T47D (cell line): ENCODE measurements at regions not wholly inside any gene's neighbourhood (a gene's known extent, or its start where the extent isn't known, plus 50 kb on each side); places are given as distances from the start of the nearest gene placed in this dataset.
"Not testable (repeated sequence)": the region's sequence is repeated elsewhere in the genome, so short reads cannot be mapped to it uniquely, and the experiment has no call there.

ENCODE experiments used
- DNase-seq, 2 experiments: peaks; one replicate each; pipeline versions ENCODE4 v3.0.0 to v3.0.0-alpha.2; 2011 to 2012; ENCODE audit warnings: low read depth in 1 of 2, low spot score in 1 of 2
- JUND ChIP-seq: IDR thresholded peaks from 2 replicates; pipeline ENCODE4 v1.6.1; 2012; ENCODE audit warnings: low read depth
- in situ Hi-C: cut with HindIII; loops from 2 replicates; pipeline ENCODE4 v1.10.0; 2016; ENCODE audit warnings: low sequenced_read_pairs, low pct_unique_long_range_greater_than_20kb

DNA sequence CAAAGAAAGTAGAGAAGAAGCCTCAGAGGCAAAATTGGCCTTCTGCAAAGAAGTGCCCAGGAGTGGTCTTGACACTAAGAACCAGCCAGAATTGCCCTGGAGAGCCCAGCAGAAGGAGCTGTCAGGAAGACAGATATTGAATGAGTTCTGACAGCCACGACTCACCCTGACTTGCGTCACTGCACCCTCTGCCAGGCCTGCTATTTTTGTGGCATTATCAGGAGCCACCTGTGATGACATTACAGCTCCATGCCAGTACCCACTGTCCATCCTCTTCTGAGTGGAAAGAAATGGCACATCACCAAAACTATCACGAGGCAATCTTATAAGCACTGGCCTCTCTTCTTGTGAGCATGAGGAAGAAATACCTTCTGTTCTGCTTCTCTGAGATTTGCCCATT, 67.7 kb downstream of the SMIM20 start:
- no peak for TF ChIP-seq JUND
- in situ Hi-C loops = no loop called here

DNA sequence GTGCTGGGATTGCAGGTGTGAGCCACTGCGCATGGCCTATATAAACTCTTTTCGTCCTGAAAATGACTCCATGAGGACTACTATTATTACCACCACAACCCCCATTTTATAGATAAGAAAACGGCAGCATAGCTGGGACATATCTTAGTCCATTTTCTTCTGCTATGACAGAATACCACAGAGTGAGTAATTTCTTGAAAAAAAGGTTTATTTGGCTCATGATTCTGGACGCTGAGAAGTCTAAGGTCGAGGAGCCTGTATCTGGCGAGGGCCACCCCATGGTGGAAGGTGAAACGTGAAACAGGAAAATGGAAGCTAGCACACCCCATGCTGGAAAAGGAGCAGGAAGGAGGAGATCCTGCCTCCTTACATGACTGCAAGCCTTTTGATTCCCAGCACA, 68.9 kb downstream of the SMIM20 start:
- in situ Hi-C loops = no loop called here
- no peak for TF ChIP-seq JUND
- no peak for DNase-seq

More for the DNA sequence above, 67.7 kb downstream of the SMIM20 start:
- no peak for DNase-seq

DNA sequence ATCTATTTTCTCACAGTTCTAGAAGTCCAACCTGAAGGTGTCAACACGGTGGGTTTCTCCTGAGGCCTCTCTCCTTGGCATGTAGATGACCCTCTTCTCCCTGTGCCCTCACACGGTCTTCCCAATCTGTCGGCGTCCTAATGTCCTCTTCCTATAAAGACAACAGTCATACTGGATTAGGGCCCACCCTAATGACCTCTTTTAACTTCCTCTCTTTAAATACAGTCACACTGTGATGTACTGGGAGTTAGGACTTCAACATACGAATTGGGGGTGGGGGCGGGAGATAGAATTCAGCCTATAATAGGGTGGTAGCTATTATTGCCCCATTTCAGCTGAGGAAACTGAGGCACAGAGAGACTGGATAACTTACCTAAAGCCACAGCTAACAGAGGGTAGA, 70.2 kb downstream of the SMIM20 start:
- DNase-seq = no peak
- in situ Hi-C loops = no loop called here
- no peak for TF ChIP-seq JUND

DNA sequence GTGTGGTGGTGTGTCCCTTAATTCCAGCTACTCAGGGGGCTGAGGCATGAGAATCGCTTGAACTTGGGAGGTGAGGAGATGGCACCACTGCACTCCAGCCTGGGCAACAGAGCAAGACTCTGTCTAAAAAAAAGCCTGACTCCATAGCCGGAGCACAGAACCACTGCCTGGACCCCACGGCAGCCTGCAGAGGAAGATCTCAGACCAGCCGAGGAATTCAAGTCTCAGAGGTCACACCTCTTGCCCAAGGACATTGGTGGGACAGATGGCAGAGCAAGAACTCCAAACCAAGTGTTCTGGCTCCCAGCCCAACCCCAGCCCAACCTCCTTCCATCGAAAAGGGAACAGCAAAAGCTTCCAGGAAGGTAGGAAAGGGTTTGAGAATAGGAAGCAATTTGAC, 70.8 kb downstream of the SMIM20 start:
- no peak for DNase-seq
- in situ Hi-C loops = no loop called here
- no peak for TF ChIP-seq JUND

DNA sequence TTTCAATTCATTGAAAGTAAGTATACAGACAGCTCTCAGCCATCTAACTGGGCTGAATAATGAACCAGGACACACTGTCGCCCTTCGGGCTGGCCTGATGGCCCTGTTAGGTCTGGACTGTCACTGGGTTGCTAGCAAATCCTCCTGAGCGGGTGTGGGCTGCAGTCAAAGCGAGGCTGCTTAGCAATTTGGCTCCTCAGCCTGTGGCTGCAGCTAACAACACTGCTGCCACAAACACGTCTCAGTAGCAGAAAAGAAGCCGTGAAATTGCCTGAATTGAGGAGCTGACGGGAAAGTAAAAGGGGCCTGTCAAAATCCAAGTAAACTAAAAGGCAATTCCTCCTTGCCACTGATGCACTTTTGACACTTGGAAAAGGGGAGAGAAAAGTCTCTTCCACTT, 72.8 kb downstream of the SMIM20 start:
- TF ChIP-seq JUND = no peak
- DNase-seq = no peak
- in situ Hi-C loops = no loop called here

DNA sequence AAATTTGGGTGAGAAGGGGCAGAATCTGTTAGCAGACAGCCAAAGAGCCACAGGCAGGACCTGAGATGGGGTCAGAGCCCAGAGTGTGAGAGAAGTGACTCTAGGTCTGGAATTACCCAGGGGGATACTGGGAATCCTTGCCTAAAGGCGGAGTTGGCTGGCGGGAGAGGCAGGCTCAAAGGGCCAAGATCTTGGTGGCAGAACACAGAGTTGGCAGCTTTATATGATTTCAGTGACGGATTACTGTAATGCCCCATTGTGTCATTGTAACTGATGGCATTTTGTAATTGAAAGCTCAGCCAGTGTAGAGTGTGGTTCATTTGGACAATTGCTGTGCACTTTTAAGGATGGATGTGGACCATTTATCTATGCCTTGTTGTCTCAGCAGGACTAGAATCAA, 77.3 kb downstream of the SMIM20 start:
- in situ Hi-C loops = no loop called here
- TF ChIP-seq JUND = no peak
- DNase-seq = no peak

DNA sequence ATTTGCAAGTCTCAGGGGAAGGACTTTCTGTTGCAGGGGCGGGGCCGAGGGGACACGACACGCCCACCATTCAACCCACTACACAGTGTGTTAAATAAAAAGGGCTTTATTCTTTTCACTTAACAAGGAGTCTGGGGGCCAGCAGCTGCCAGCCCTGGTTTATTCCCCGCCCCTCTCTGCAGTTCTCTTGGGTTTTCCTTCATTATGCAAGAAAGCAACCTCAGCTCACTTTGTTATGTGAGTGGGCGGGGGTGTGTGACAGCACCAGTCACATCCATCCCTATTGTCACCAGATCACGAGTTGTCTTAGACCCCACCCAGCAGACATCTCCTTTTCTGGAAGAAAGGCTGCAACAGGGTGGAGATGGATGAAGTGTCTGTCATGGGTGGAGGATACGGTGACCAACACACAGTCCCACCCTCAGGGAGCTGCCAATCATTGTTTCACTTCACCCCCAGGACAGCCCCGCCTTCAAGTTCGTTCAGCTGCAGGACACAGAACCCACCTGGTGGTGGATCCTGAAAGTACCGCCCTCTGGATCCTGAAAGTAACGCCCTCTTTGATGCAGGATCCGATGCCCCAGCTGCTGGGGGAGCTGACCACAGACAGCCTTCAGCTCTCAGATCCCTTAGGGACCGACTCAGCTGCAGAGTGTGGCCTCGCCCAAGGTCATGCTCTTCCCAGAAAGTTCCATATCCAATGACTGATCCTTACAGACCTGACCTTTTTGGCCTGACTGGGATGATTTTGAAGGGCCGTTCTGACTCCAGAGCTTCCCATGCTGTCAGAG, 79.6 kb downstream of the SMIM20 start:
- no peak for TF ChIP-seq JUND
- peak in 1 of 2 experiments; percentile 15 for DNase-seq
- in situ Hi-C loops = no loop called here

DNA sequence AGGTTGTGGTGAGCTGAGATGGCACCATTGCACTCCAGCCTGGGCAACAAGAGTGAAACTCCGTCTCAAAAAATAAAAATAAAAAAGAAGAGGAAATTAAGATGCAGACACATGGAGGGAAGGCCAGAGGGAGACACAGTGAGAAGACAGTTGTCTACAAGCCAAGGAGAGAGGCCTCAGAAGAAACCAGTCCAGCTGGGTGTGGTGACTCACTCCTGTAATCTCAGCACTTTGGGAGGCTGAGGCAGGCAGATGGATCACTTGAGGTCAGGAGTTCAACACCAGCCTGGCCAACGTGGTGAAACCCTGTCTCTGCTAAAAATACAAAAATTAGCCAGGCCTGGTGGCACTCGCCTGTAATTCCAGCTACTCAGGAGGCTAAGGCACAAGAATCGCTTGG, 80.6 kb downstream of the SMIM20 start:
- in situ Hi-C loops = not testable (repeated sequence)

DNA sequence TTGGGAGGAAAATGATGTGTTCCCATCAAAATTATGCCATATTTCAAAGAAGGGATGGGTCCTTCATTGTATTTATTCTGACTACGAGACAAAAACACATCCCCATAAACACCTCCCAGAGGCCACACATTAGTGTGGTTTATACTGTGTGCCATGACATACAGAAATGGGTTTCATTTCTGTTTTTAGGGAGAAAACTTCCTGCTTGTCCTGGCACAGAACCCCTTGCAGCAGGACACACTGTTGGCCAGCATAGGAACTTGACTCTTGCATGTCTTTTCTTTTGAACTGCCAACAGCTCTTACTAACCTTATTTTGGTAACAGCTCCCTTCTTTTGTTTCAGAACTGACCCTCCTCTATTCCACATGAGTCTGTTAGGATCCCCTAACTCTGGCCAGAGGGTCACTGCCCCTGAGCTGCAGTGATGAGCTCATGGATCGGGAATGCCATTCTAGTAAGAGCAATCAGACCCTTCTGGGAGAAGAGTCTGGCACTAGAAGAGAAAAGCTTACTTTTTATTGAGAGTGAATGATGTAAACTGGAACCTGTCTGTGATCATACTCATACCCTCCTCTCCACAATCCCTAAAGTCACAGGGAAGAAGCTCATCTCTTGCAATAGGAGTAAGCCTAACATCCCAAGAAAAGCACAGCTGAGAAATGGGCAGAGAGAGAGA, 86.4 kb downstream of the SMIM20 start:
- in situ Hi-C loops = no loop called here
- no peak for DNase-seq
- no peak for TF ChIP-seq JUND

More for the DNA sequence above, 80.6 kb downstream of the SMIM20 start:
- not testable (repeated sequence) for DNase-seq

DNA sequence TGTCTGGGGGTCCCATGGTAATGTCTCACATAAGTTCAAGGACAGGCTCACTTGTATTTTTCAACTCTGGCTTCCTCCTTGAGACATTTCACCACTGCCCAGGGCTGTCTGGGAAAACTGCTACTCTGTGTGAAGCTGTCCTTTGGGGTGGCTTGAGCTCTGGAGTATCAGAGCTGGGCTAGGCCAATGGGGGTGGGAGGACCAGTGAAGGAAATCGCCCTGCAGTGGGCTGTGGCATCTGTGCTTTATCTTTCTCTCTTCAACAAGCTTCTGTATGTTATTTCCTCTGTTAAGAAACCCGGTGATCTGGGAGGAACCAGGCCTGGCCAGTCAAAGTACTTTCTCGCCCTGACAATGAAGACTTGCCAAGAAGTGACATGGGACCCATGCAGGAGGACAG, 87.4 kb downstream of the SMIM20 start:
- in situ Hi-C loops = no loop called here

DNA sequence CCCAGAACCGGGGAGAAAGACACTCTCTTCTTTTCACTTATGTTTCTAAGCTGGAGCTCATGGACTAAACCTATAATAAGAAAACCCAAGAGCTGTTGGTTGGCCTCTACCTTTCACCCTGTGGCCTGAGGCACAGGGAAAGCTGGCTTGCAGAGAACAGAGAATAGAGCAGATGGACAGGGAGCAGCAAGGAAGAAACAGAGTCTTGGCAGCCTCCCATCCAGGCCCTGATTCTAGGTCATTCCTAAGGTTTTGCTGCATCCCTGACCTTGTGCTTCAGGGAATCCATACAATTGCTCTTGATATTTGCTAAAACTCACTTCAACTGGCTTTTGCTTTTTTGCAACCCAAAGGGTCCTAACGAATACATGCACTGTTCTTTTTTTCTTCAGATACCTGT, 87.8 kb downstream of the SMIM20 start:
- in situ Hi-C loops = no loop called here
- no peak for DNase-seq
- TF ChIP-seq JUND = no peak

More for the DNA sequence above, 87.4 kb downstream of the SMIM20 start:
- TF ChIP-seq JUND = no peak
- no peak for DNase-seq

DNA sequence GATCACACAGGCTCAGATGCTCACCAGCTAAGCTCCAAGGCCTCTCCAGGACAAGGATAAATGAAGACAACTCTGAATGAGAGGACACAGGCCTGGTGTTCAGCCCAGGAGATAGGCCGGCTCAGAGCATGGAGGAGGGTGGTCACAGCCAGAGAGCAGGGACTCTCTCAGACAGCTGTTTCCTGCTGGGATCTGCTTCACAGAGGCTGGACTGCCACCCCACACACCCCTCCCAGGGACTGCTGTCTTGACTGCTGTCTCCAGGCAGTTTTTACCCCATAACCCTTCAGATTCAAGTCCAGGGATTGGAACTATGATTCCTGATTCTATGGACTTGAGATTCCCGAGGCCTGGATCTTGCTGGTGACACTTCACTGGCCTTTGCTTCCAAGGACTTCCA, 89.0 kb downstream of the SMIM20 start:
- DNase-seq = no peak
- in situ Hi-C loops = no loop called here
- TF ChIP-seq JUND = no peak

DNA sequence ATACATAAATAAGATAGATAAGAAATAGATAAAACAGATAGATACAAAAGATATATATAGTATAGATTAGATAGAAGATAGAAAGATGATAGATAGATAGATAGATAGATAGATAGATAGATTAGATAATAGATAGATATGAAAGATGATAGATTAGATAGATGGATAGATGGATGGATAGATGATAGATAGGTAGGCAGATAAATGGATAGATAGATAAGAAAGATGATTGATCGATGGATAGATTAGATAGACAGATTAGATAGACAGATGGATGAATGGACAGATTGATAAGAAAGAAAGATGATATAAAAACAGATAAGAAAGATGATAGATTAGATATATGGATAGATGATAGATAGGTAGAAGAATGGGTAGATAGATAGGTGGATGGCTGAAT, 90.3 kb downstream of the SMIM20 start:
- in situ Hi-C loops = no loop called here
- DNase-seq = no peak
- no peak for TF ChIP-seq JUND
